Duodenal mucosa (tissue), 2 donors: ENCODE measurements at regions not wholly inside any gene's neighbourhood (a gene's known extent, or its start where the extent isn't known, plus 50 kb on each side); places are given as distances from the start of the nearest gene placed in this dataset.

Experiments used
- H3K27ac ChIP-seq: one replicate; pipeline ENCODE4 v1.7.0; 2013; ENCODE audit warnings: low read depth, low read length
- H3K27me3 ChIP-seq, 2 donors: one replicate each; pipeline ENCODE4 v1.7.0; 2013; ENCODE audit warnings: low read length in 2 of 2, control low read depth in 1 of 2; ENCODE audit not compliant: insufficient read depth in 2 of 2, control insufficient read depth in 1 of 2
- H3K36me3 ChIP-seq, 2 donors: one replicate each; pipeline ENCODE4 v1.7.0; 2013; ENCODE audit warnings: low read length in 2 of 2, control low read depth in 1 of 2; ENCODE audit not compliant: insufficient read depth in 2 of 2, control insufficient read depth in 1 of 2
- H3K4me1 ChIP-seq, 2 donors: one replicate each; pipeline ENCODE4 v1.7.0; 2013; ENCODE audit warnings: low read length in 2 of 2, control low read depth in 1 of 2; ENCODE audit not compliant: insufficient read depth in 2 of 2, control insufficient read depth in 1 of 2
- H3K4me3 ChIP-seq, 2 donors: one replicate each; pipeline ENCODE4 v1.7.0; 2013; ENCODE audit warnings: low read length in 2 of 2, low read depth in 1 of 2
- H3K9ac ChIP-seq, 2 donors: one replicate each; pipeline ENCODE4 v1.7.0; 2013; ENCODE audit warnings: low read length in 2 of 2, low read depth in 1 of 2
- H3K9me3 ChIP-seq, 2 donors: one replicate each; pipeline ENCODE4 v1.7.0; 2013; ENCODE audit warnings: low read length in 2 of 2, control low read depth in 1 of 2; ENCODE audit not compliant: control insufficient read depth in 1 of 2

DNA sequence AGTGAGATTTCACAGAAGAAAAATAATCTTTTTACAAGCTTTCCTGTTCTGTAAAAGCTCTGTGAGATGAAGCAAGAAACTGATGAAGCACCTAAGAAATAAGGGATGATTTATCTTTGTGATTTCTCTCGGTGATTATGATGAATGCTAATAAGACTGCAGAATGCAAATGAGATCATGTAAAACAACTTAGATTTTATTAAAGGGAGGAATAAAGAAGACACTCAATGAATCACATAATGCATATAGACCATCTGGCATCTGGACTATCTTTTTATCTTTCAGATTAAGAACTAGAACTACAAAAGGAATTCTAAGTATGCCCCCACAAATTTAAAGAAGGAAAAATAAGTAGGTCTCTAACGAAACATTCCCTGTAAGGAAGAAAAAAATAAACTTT lies 361.5 kb upstream of the OPRM1 start:
- Histone ChIP-seq H3K36me3 (no peaks in the 10 kb centered on the region), H3K4me3 (no peak overlapping the region), H3K4me1 (no peaks in the 10 kb centered on the region), H3K27me3 (no peaks in the 10 kb centered on the region), H3K9me3 (no peaks in the 10 kb centered on the region), H3K27ac (no peak overlapping the region), H3K9ac (no peak overlapping the region)

DNA sequence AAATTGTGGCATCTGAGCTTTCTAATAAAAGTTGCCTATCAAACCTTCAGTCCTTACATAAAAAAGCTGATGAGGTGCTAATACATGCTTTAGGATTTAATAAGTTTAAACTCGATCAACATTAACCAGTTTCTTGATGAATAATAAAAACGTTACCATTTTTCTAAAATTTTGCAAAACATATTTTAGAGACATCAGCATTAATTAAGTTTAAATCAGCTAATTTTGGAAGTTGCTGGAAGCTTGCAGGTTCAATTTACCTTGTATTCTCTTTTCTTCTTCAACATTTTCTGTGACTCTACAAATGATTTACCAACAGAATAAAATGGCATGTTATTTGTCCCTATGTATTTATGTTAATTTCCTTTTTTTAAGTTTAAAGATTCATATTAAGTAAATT lies 365.3 kb upstream of the OPRM1 start:
- no peaks in the 10 kb centered on the region for H3K27me3 ChIP-seq
- no peaks in the 10 kb centered on the region for H3K36me3 ChIP-seq
- H3K9me3 ChIP-seq: no peaks in the 10 kb centered on the region
- no peaks in the 10 kb centered on the region for H3K4me1 ChIP-seq
- no peak overlapping the region for H3K27ac ChIP-seq
- no peak overlapping the region for H3K4me3 ChIP-seq
- no peak overlapping the region for H3K9ac ChIP-seq

DNA sequence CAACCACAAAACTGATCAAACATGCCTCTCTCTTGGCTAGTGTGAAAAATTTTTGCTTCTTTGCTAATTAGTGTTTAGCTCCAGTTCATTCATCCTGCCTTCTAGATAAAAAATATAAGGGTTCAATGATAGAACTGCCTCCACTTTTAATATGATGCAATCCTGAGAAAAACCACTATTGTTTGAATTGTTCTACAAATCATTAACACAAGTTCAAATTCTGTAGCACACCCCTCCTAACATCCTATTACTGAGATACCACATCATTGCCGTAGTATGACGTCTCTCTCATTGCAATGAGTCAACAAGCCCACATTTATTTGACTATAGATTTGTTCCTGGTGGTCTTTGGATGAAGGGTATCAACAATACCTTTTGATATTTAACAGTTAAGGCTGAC lies 365.8 kb upstream of the OPRM1 start:
- H3K9me3 ChIP-seq: no peaks in the 10 kb centered on the region
- no peak overlapping the region for H3K4me3 ChIP-seq

DNA sequence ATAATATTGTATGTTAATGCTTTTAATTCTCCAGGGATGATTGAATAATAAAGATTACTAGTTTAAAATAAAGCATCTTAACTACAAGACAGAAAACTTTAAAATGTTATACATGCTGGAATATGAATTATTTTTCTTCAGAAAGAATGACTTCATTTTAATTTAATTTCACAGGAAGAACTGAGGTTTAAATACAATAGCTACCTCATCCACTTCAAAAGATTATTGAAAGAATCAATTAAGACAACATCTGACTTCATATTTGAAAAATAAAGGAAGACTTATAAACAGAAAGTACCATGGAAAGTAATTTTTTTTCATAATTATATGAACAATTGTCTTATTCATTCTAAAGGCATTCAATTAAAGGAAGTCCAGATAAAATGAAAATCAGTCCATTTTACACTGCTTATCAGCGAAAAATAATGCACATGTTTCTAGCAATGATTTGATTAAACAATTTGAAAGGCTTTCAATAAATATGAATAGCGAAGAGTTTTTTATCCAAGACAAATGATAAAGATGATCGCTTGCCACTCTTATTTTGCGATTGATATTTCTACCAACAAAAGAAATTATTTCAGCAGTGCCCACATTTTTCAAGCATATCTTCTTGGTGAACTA lies 368.5 kb upstream of the OPRM1 start:
- no peak overlapping the region for H3K4me3 ChIP-seq
- H3K36me3 ChIP-seq: no peaks in the 10 kb centered on the region
- no peaks in the 10 kb centered on the region for H3K9me3 ChIP-seq
- no peak overlapping the region for H3K9ac ChIP-seq
- no peak overlapping the region for H3K27ac ChIP-seq
- H3K27me3 ChIP-seq: no peaks in the 10 kb centered on the region
- no peaks in the 10 kb centered on the region for H3K4me1 ChIP-seq

More for the DNA sequence above, 365.8 kb upstream of the OPRM1 start:
- Histone ChIP-seq H3K27me3 (no peaks in the 10 kb centered on the region), H3K9ac (no peak overlapping the region), H3K4me1 (no peaks in the 10 kb centered on the region), H3K27ac (no peak overlapping the region), H3K36me3 (no peaks in the 10 kb centered on the region)

DNA sequence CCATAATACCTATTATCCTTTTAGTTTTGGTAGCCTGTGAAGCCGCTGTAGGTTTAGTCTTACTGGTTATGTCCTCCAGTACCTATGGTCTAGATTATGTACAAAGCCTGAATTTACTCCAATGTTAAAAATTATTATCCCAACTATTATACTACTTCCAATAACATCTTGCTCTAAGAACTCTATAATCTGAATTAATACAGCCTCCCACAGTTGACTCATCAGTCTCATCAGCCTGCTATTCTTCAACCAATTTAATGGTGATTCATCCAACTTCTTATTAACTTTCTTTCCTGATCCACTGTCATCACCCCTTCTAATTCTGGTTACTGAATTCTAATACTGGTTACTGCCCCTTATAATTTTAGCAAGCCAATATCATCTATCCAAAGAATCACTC lies 370.3 kb upstream of the OPRM1 start:
- Histone ChIP-seq H3K4me3 (no peak overlapping the region), H3K36me3 (no peaks in the 10 kb centered on the region), H3K9ac (no peak overlapping the region), H3K4me1 (no peaks in the 10 kb centered on the region), H3K27me3 (no peaks in the 10 kb centered on the region), H3K27ac (no peak overlapping the region), H3K9me3 (no peaks in the 10 kb centered on the region)

DNA sequence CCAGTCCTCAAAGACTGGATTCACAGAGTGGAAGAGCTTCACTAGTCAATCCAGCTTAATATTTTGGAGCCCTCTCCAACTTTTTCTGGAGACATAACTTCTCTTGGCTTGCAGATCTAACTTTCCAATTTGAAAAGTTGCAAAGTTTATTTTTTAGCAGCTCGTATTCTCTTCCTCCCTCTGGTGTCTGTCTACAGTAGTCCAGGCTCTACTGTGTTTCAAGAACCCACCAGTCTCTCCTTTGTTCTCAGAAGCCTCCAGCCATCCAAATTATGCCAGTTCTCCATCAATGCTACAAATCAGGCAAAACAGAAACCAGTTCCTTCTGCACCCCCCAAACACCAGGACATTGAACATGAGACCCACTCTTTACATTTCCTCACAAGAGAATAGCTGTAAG lies 376.1 kb upstream of the OPRM1 start:
- no peak overlapping the region for H3K4me3 ChIP-seq
- H3K9me3 ChIP-seq: no peaks in the 10 kb centered on the region
- H3K27ac ChIP-seq: no peak overlapping the region
- H3K4me1 ChIP-seq: no peaks in the 10 kb centered on the region
- H3K9ac ChIP-seq: no peak overlapping the region
- no peaks in the 10 kb centered on the region for H3K36me3 ChIP-seq
- H3K27me3 ChIP-seq: no peaks in the 10 kb centered on the region

DNA sequence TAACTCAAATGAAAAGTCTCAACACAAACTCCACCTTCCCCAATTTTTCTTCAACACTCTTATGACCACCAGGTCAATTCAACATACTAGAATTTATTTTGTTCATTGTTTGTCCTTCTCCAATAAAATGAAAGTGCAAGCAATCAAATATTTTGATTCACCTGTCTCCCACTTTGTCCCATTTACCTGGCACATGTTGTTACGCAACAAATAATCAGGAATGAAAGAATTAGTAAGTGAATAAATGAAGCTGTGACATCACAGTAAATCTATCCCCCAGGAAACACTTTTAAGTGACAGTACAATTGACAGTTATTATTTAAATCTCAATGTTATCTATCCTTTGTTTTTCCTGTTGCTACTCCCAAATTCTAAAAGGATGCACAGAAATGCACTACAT lies 393.7 kb upstream of the OPRM1 start:
- H3K9ac ChIP-seq: no peak overlapping the region
- H3K9me3 ChIP-seq: no peaks in the 10 kb centered on the region
- H3K4me3 ChIP-seq: no peak overlapping the region
- H3K36me3 ChIP-seq: no peaks in the 10 kb centered on the region
- no peak overlapping the region for H3K27ac ChIP-seq
- no peaks in the 10 kb centered on the region for H3K27me3 ChIP-seq
- no peaks in the 10 kb centered on the region for H3K4me1 ChIP-seq

DNA sequence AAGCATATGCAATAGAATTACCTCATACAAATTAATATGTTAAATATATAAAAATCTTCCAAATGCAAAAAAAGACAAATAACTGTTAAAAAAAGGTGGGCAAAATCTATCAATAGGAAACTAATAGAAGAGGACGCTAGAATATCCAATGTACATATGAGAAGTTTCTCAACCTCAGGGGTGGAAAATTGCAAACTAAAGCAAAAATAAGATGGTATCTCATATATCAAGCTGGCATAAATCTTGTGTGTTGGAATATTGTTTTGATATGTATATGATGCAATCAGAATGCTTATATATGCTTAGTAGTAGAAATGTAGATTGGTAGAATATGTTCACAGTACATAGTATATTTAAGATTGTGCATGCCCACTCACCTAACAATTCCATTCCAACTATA lies 395.0 kb upstream of the OPRM1 start:
- Histone ChIP-seq H3K27me3 (no peaks in the 10 kb centered on the region), H3K9me3 (no peaks in the 10 kb centered on the region), H3K27ac (no peak overlapping the region), H3K9ac (no peak overlapping the region), H3K4me3 (no peak overlapping the region), H3K36me3 (no peaks in the 10 kb centered on the region), H3K4me1 (no peaks in the 10 kb centered on the region)

DNA sequence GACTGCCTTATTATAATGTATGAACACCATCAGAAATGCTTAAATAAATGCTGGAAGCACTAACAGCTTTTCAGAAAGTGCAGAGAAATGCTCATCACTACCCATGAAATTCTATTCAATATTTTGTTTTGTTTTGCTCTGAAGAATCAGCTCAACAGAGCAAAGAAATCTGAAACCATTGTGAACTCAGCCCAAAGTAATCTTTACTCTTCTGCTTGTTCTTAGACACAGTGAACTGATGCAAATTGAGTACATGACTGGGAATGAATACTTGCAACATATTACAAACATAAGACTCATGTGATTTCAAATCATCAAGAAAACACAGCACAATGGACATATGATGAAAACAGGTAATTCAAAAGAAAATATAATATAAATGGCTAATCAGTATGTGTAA lies 404.6 kb upstream of the OPRM1 start:
- Histone ChIP-seq H3K4me3 (no peak overlapping the region), H3K9me3 (no peaks in the 10 kb centered on the region), H3K36me3 (no peaks in the 10 kb centered on the region), H3K27ac (no peak overlapping the region), H3K4me1 (no peaks in the 10 kb centered on the region), H3K27me3 (no peaks in the 10 kb centered on the region), H3K9ac (no peak overlapping the region)

DNA sequence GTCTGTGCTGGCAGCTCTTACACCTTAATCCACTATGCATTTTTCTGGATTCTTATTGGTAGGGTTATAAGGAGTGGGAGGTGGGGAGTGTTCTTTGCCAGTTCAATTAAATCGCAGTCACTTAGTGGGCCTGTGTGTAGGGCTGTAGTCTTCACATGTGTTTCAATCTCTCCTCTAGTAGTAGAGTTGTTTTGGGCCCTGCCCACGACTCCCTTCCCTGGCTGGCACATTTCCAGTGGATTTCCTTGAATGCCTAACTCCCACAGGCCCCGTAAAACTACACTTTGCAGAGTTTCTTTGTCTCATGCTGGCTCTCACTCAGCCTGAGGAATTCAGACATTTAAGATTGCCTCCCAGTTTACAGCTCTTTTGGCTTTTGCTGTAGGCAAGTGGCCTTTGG lies 414.0 kb upstream of the OPRM1 start:
- H3K9ac ChIP-seq: no peak overlapping the region
- no peaks in the 10 kb centered on the region for H3K4me1 ChIP-seq
- H3K27ac ChIP-seq: no peak overlapping the region
- no peaks in the 10 kb centered on the region for H3K36me3 ChIP-seq
- H3K9me3 ChIP-seq: peaks cover 0 to 3% of the 10 kb centered on the region in 2 donors
- no peaks in the 10 kb centered on the region for H3K27me3 ChIP-seq
- H3K4me3 ChIP-seq: no peak overlapping the region

DNA sequence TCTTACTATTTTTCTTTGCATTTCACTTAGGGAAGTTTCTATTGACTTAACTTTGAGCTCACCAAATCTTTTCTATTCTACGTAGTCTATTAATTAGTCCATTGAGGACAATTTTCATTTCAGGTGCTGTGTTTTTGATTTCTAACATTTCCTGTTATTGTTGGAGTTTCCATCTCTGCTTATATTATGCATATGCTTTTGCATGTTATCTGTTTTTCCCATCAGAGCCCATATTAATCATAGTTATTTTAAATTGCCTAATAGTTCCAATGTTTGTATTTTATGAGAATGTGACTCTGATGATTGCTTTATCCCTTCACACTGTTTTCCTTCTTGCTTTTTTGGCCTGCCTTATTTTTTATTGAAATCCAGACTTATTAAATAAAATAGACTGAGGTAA lies 414.5 kb upstream of the OPRM1 start:
- no peaks in the 10 kb centered on the region for H3K27me3 ChIP-seq
- no peaks in the 10 kb centered on the region for H3K36me3 ChIP-seq
- peaks cover 0 to 3% of the 10 kb centered on the region in 2 donors for H3K9me3 ChIP-seq
- no peak overlapping the region for H3K9ac ChIP-seq
- no peak overlapping the region for H3K27ac ChIP-seq
- no peaks in the 10 kb centered on the region for H3K4me1 ChIP-seq
- no peak overlapping the region for H3K4me3 ChIP-seq
